ENCODE measurements at regions not wholly inside any gene's neighbourhood (a gene's known extent, or its start where the extent isn't known, plus 50 kb on each side); places are given as distances from the start of the nearest gene placed in this dataset.

- H4K20me1 ChIP-seq (ENCODE audit: control insufficient read depth, insufficient read depth, insufficient read length), result no peaks in the 10 kb centered on the region
- H2AK5ac ChIP-seq (ENCODE audit: insufficient read length, low read length), result no peak overlapping the region
- no peaks in the 10 kb centered on the region for H3K79me2 ChIP-seq (ENCODE audit: insufficient read depth, low read length)
- no CpG with 5 or more reads among the region's 15 CpGs for WGBS (ENCODE audit: extremely low coverage, insufficient read length, low lambda C conversion rate)
- no peak overlapping the region for H2BK120ac ChIP-seq (ENCODE audit: low read depth, low read length, poor library complexity, severe bottlenecking)
- no peaks in the 10 kb centered on the region for H3K9me3 ChIP-seq (ENCODE audit: control insufficient read depth, low read depth, low read length)
- H2BK5ac ChIP-seq (ENCODE audit: insufficient read length, low read length), result no peak overlapping the region
- H3K18ac ChIP-seq (ENCODE audit: insufficient read length, low read depth, low read length), result no peak overlapping the region
- H3K56ac ChIP-seq (ENCODE audit: insufficient read length, low read depth, low read length), result no peak overlapping the region
- no peaks in the 10 kb centered on the region for H3K23me2 ChIP-seq (ENCODE audit: insufficient read length, low read depth, low read length, poor library complexity, severe bottlenecking)
- no peak overlapping the region for H3K4me2 ChIP-seq (ENCODE audit: insufficient read depth, insufficient read length, low read length)
- H3K4ac ChIP-seq (ENCODE audit: low read depth, low read length), result no peak overlapping the region
- H2BK20ac ChIP-seq (ENCODE audit: low read depth, low read length, poor library complexity, severe bottlenecking), result no peak overlapping the region
- no peak overlapping the region for H2AFZ ChIP-seq (ENCODE audit: low read length)
- H4K5ac ChIP-seq (ENCODE audit: insufficient read length, low read depth, low read length), result no peak overlapping the region
- H3K23ac ChIP-seq (ENCODE audit: insufficient read length, low read depth, low read length), result no peak overlapping the region
- no peaks in the 10 kb centered on the region for H3K36me3 Mint-ChIP-seq (ENCODE audit: insufficient read depth in 1 of 3, low read depth in 3 of 3)
- peaks cover 26 to 30% of the 10 kb centered on the region in 2 experiments for H3K4me1 Mint-ChIP-seq
- no peak overlapping the region for H3K27ac ChIP-seq (ENCODE audit: insufficient read length, low read depth, low read length)
- no peak overlapping the region for H4K91ac ChIP-seq (ENCODE audit: insufficient read length, low read depth, low read length)
- H2BK15ac ChIP-seq (ENCODE audit: low read depth, low read length), result no peak overlapping the region
- peaks cover 16% of the 10 kb centered on the region; the same call in 1 of the 2 replicates for H3K4me1 ChIP-seq (ENCODE audit: insufficient read depth, low read length)
- H2BK12ac ChIP-seq (ENCODE audit: insufficient read length, low read depth, low read length), result no peak overlapping the region
- H3K27ac Mint-ChIP-seq, result no peak overlapping the region
- H4K8ac ChIP-seq (replicated peaks; ENCODE audit: insufficient read length, low read depth, low read length), result no peak overlapping the region
- TF ChIP-seq, protein P1, sequence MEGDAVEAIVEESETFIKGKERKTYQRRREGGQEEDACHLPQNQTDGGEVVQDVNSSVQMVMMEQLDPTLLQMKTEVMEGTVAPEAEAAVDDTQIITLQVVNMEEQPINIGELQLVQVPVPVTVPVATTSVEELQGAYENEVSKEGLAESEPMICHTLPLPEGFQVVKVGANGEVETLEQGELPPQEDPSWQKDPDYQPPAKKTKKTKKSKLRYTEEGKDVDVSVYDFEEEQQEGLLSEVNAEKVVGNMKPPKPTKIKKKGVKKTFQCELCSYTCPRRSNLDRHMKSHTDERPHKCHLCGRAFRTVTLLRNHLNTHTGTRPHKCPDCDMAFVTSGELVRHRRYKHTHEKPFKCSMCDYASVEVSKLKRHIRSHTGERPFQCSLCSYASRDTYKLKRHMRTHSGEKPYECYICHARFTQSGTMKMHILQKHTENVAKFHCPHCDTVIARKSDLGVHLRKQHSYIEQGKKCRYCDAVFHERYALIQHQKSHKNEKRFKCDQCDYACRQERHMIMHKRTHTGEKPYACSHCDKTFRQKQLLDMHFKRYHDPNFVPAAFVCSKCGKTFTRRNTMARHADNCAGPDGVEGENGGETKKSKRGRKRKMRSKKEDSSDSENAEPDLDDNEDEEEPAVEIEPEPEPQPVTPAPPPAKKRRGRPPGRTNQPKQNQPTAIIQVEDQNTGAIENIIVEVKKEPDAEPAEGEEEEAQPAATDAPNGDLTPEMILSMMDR (conservative IDR thresholded peaks at IDR 0.05), result peak; percentile 93
- no peak overlapping the region for H3T11ph ChIP-seq (ENCODE audit: low read length)
- no peak overlapping the region for H3K14ac ChIP-seq (ENCODE audit: insufficient read depth, low read length)
- H3K9ac ChIP-seq (ENCODE audit: extremely low read depth, insufficient read length, low read length), result no peak overlapping the region
- no peak for DNase-seq
- no peak overlapping the region for H3K4me3 Mint-ChIP-seq
- peaks cover 0 to 2% of the 10 kb centered on the region in 2 experiments; a peak in 1 of 5 replicates for H3K9me3 Mint-ChIP-seq
- no peaks in the 10 kb centered on the region for H3K27me3 ChIP-seq (ENCODE audit: insufficient read depth, low read length)
- H3K79me1 ChIP-seq (ENCODE audit: insufficient read depth, low read depth, low read length, poor library complexity, severe bottlenecking), result no peaks in the 10 kb centered on the region
- H3K27me3 Mint-ChIP-seq (ENCODE audit: low read depth), result peaks cover 22% of the 10 kb centered on the region
These were observed 58.2 kb upstream of the NKX2-2 start for GRCh38 chr20:21571841-21572690.

Data from H9 (cell line).